HepG2 (cell line): ENCODE measurements at regions not wholly inside any gene's neighbourhood (a gene's known extent, or its start where the extent isn't known, plus 50 kb on each side); places are given as distances from the start of the nearest gene placed in this dataset.

Experiments
- ATF5 ChIP-seq: sonication (generic); formaldehyde crosslinking; IDR thresholded peaks from 2 replicates; pipeline ENCODE4 v1.4.0; 2020; ENCODE audit warnings: mild to moderate bottlenecking, low read depth, missing genetic modification reagents
- ATRX ChIP-seq: sonication (generic); formaldehyde crosslinking; IDR thresholded peaks from 2 replicates; pipeline ENCODE4 v1.4.0; 2020; ENCODE audit warnings: missing genetic modification reagents, borderline replicate concordance
- CEBPB ChIP-seq: IDR thresholded peaks from 2 replicates; pipeline ENCODE4 v1.6.1; 2011; ENCODE audit warnings: low read depth, low read length, improper control_type of control experiment, borderline replicate concordance
- E2F2 ChIP-seq: sonication (generic); formaldehyde crosslinking; IDR thresholded peaks from 2 replicates; pipeline ENCODE4 v1.4.0; 2020; ENCODE audit warnings: missing genetic modification reagents, borderline replicate concordance
- EP300 ChIP-seq, 3 experiments: sonication (generic) in 1 of 3; formaldehyde crosslinking in 1 of 3; IDR thresholded peaks; 2 replicates each; pipeline versions ENCODE4 v1.5.1 to v1.6.1; 2011 to 2020; ENCODE audit warnings: low read depth in 2 of 3, low read length in 2 of 3, borderline replicate concordance in 1 of 3, improper control_type of control experiment in 1 of 3, mild to moderate bottlenecking in 1 of 3, missing genetic modification reagents in 1 of 3, moderate library complexity in 1 of 3
- FIP1L1 ChIP-seq: fragments of 200-400 bp; formaldehyde crosslinking; IDR thresholded peaks from 2 replicates; pipeline ENCODE4 v1.6.1; 2018; ENCODE audit warnings: low read depth, mild to moderate bottlenecking, low read length, moderate library complexity, borderline replicate concordance; ENCODE audit not compliant: insufficient read depth
- HDAC2 ChIP-seq: sonication (generic); formaldehyde crosslinking; IDR thresholded peaks from 2 replicates; pipeline ENCODE4 v1.4.0; 2020; ENCODE audit warnings: missing genetic modification reagents
- HNRNPL ChIP-seq: fragments of 200-400 bp; formaldehyde crosslinking; IDR thresholded peaks from 2 replicates; pipeline ENCODE4 v1.6.1; 2017; ENCODE audit warnings: mild to moderate bottlenecking, low read depth, low read length
- HOXA9 ChIP-seq: sonication (generic); formaldehyde crosslinking; IDR thresholded peaks from 2 replicates; pipeline ENCODE4 v1.8.1; 2022; ENCODE audit warnings: missing genetic modification reagents, mild to moderate bottlenecking, moderate library complexity, borderline replicate concordance
- MIER3 ChIP-seq: IDR thresholded peaks from 2 replicates; pipeline ENCODE4 v1.6.1; 2016; ENCODE audit warnings: missing compliant biosample characterization, borderline replicate concordance
- NR2F1 ChIP-seq, 2 experiments: fragments of 450-650 bp in 1 of 2; formaldehyde crosslinking in 1 of 2; IDR thresholded peaks; 2 replicates each; pipeline versions ENCODE4 v1.5.0 to v1.6.1; 2016 to 2020; ENCODE audit warnings: mild to moderate bottlenecking in 1 of 2, missing compliant biosample characterization in 1 of 2, missing genetic modification reagents in 1 of 2, moderate library complexity in 1 of 2
- PHF5A ChIP-seq: IDR thresholded peaks from one replicate; pipeline ENCODE4 v1.6.1; 2018; ENCODE audit warnings: low read depth, missing genetic modification reagents; ENCODE audit not compliant: unreplicated experiment
- RBM39 ChIP-seq: fragments of 200-400 bp; formaldehyde crosslinking; IDR thresholded peaks from one replicate; pipeline ENCODE4 v1.6.1; 2018; ENCODE audit warnings: antibody characterized with exemption, mild to moderate bottlenecking, low read depth, low read length; ENCODE audit not compliant: poor library complexity, severe bottlenecking
- SKI ChIP-seq: fragments of 450-650 bp; IDR thresholded peaks from one replicate; pipeline ENCODE4 v1.6.1; 2018; ENCODE audit warnings: mild to moderate bottlenecking; ENCODE audit not compliant: partially characterized antibody
- SOX13 ChIP-seq, 3 experiments: fragments of 450-650 bp in 1 of 3; sonication (generic) in 1 of 3; formaldehyde crosslinking in 1 of 3; IDR thresholded peaks in 2 of 3; conservative IDR thresholded peaks in 1 of 3; 2 replicates each; pipeline versions ENCODE4 v1.5.0 to v1.6.1; 2016 to 2020; ENCODE audit warnings: antibody characterized with exemption in 1 of 3, mild to moderate bottlenecking in 1 of 3, missing compliant biosample characterization in 1 of 3, missing genetic modification reagents in 1 of 3, moderate library complexity in 1 of 3
- TSC22D2 ChIP-seq: sonication (generic); formaldehyde crosslinking; IDR thresholded peaks from 2 replicates; pipeline ENCODE4 v1.5.1; 2020; ENCODE audit warnings: missing genetic modification reagents, mild to moderate bottlenecking, borderline replicate concordance
- ZFP37 ChIP-seq: sonication (generic); formaldehyde crosslinking; IDR thresholded peaks from 2 replicates; pipeline ENCODE4 v1.4.0; 2020; ENCODE audit warnings: missing genetic modification reagents, borderline replicate concordance
- ZNF432 ChIP-seq: sonication (generic); formaldehyde crosslinking; IDR thresholded peaks from 2 replicates; pipeline ENCODE4 v1.5.0; 2020; ENCODE audit warnings: missing genetic modification reagents, mild to moderate bottlenecking, borderline replicate concordance
- ZNF549 ChIP-seq: sonication (generic); formaldehyde crosslinking; IDR thresholded peaks from 2 replicates; pipeline ENCODE4 v1.5.0; 2020; ENCODE audit warnings: missing genetic modification reagents
- ZNF709 ChIP-seq: sonication (generic); formaldehyde crosslinking; IDR thresholded peaks from 2 replicates; pipeline ENCODE4 v1.5.0; 2020; ENCODE audit warnings: mild to moderate bottlenecking, missing genetic modification reagents
- ZNF775 ChIP-seq: sonication (generic); formaldehyde crosslinking; IDR thresholded peaks from 2 replicates; pipeline ENCODE4 v1.4.0; 2020; ENCODE audit warnings: missing genetic modification reagents, mild to moderate bottlenecking, moderate library complexity, borderline replicate concordance
- TF ChIP-seq, protein P1 (sequence below), 2 experiments: sonication (generic) in 1 of 2; formaldehyde crosslinking in 1 of 2; IDR thresholded peaks; 2 replicates each; pipeline versions ENCODE4 v1.5.1 to v1.6.1; 2011 to 2020; ENCODE audit warnings: borderline replicate concordance in 1 of 2, low read depth in 1 of 2, low read length in 1 of 2, mild to moderate bottlenecking in 1 of 2, missing genetic modification reagents in 1 of 2, moderate library complexity in 1 of 2

GRCh38 chr13:68380041-68380973 lies 1150.2 kb upstream of the PCDH9 start (continued):
- TF ChIP-seq NR2F1 (CRISPR knock-in tag; IDR thresholded peaks at IDR 0.05) (peak in 1 of 2 experiments; percentile 40; a peak in 1 of 4 replicates), RBM39 (no peak), HDAC2 (CRISPR knock-in tag) (peak; percentile 75), ATRX (CRISPR knock-in tag) (no peak), ZNF709 (no peak), MIER3 (CRISPR knock-in tag) (no peak), PHF5A (CRISPR knock-in tag) (no peak), HNRNPL (no peak), E2F2 (CRISPR knock-in tag) (no peak), FIP1L1 (no peak), ZNF775 (CRISPR knock-in tag) (no peak), CEBPB (no peak), SOX13 (IDR thresholded peaks at IDR 0.05) (peak; percentile 38; the same call in 1 of the 2 replicates), SOX13 (CRISPR knock-in tag; conservative IDR thresholded peaks at IDR 0.05 in 1 of 2, IDR thresholded peaks at IDR 0.05 in 1 of 2) (peak in 1 of 2 experiments; percentile 92; a peak in 2 of 4 replicates), ZFP37 (CRISPR knock-in tag) (no peak), ATF5 (no peak), EP300 (IDR thresholded peaks at IDR 0.05; ENCODE audit: low read depth in 2 of 2, low read length in 2 of 2) (peak in 1 of 2 experiments; percentile 92; a peak in 2 of 4 replicates), EP300 (CRISPR knock-in tag; IDR thresholded peaks at IDR 0.05; ENCODE audit: borderline replicate concordance) (peak; percentile 46; the same call in 1 of the 2 replicates), HOXA9 (no peak), TSC22D2 (CRISPR knock-in tag) (no peak), ZNF432 (no peak), ZNF549 (no peak), SKI (peak; percentile 56)
- TF ChIP-seq, protein P1, sequence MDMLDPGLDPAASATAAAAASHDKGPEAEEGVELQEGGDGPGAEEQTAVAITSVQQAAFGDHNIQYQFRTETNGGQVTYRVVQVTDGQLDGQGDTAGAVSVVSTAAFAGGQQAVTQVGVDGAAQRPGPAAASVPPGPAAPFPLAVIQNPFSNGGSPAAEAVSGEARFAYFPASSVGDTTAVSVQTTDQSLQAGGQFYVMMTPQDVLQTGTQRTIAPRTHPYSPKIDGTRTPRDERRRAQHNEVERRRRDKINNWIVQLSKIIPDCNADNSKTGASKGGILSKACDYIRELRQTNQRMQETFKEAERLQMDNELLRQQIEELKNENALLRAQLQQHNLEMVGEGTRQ (IDR thresholded peaks at IDR 0.05; ENCODE audit: low read depth, low read length), result no peak
- TF ChIP-seq, protein P1 (CRISPR knock-in tag; IDR thresholded peaks at IDR 0.05; ENCODE audit: borderline replicate concordance), result no peak
